ENCODE measurements at regions not wholly inside any gene's neighbourhood (a gene's known extent, or its start where the extent isn't known, plus 50 kb on each side); places are given as distances from the start of the nearest gene placed in this dataset.
A peak's percentile ranks its signal among the peaks of the same experiment; 100 is the strongest.

DNA sequence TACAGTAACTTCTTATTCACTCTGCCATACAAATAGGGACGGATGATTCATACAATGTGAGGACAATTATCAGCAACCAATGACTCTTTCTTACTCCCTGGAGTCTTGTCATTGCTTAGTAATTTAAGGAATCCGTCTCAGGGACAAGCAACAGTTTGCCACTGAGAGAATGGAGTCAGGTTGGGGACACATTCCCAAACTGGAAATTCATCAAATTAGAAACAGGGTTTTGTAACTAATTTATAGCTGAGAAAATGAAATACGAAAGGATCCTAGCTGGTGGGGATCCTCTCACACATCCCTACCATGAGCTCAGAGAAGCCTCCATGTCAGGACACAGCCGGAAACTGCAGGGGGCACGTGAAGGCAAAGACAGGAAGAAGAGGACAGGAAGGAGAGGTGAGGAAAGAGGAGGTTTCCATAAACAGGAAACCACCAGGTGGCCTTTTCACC lies 50.4 kb upstream of the KDR start:
- no peak for DNase-seq

DNA sequence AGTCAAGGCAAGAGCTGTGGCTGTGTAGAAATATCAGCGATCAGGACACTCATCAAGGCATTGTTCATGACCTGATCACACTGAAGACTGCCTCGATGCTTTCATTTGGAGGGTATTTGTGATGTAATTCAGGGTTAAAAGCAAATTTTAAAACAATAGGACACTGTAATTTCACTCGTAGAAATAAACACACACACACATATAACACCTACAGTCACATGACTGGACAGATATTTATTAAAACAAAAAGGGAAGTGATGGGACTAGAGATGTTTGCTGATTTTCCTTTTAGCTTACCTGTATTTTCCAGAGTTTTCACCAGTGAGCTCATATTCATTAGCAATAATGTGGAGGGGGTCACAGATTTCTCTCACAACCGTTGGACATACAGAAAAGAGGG lies 51.1 kb upstream of the KDR start:
- no peak for DNase-seq

DNA sequence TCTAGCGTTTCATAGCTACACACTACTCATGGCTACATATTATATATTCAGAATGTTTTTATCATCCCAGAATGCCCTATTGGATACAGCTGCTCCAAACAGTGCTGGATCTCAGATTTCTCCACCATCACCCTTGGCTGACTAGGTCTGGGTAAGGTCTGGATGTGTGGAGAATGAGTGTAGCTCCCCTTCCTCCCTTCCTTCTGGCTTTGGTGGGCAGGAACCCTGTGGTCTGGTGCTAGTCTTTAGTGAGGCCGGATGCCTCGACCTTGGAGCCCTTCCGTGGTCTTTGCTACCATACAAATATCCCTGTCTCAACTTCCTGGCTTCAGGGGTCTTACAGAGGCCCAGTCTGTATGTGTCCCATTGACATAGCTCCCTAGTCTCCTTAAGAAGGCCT lies 52.1 kb upstream of the KDR start:
- no peak for DNase-seq

DNA sequence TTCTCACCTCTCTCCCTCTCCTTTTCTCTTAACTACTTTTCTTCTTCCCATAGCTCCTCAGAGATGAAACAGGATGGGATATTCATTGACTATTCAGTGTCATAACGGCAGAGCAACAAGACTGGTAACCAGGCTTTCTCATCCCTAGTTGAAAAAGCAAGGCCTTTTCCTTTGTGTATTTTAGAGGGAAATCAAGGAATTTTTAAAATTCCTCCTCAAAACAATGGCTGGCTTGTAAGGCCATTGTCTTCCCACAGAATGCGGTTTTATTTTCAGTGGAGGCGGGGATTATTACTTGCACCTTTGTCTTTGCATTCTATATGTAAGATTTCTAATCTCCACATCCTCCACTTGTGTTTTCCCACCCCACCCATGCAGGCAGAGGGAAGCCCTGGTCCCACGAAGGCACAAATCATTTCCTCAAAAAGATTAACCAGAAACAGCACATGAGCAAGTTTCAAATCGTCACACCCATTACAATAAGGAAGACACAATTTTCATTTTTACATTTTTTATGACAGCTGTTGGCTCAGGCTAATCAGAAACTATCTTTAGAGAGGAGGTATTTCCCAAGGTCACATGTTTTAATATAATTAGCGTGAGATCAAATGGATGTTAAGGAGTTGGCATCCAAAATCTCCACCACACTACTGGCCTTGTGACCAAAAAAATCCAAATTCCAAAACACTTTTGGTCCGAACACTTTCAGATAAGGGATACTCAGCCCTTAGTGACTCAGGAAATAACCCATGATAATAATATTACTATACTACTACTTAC lies 53.0 kb upstream of the KDR start:
- no peak for DNase-seq

DNA sequence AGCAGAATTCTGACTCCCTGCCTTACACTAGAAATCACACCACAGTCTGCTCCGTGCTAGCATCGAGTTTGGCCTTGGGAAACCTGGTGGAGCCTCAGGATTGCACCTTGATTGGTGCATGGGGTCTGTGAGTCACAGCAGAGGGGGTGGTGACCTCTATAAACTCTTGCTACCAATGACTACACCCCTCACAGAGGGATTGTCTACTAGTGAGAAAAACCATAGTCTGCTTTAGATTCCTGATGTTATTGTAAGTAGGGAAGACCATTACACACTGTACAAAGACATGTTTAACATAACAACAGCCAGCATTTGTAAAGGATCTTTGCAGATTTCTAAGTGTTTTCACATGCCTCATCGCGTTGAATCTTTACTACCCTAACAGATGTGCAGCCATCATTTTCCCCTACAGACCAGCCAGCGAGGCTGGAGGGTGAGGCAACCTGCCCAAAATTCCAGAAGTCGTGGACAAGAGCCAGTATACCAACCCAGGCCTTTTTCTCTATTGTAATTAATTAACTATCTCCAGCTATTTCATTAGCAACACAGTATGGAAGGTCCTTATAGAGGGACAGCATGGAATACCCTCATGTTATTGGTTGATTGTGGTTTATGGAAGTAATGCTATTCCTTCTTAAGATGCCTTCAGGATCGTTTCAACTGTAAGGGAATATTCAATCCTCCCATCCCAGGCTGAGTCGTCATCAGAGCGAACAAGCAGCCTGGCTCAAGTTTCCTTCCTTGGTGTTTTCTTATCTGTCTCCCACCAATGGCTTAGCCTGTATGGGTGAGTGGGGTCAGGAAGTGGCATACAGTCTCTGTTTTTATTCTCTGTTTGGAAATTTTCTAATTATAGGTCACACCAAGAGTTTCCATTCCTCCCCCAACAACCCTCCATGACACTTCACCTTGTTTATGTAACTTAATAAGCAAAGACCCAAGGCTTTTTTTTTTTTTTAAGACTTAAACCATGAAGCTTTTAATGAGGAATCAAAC lies 55.9 kb upstream of the KDR start:
- no peak for DNase-seq

DNA sequence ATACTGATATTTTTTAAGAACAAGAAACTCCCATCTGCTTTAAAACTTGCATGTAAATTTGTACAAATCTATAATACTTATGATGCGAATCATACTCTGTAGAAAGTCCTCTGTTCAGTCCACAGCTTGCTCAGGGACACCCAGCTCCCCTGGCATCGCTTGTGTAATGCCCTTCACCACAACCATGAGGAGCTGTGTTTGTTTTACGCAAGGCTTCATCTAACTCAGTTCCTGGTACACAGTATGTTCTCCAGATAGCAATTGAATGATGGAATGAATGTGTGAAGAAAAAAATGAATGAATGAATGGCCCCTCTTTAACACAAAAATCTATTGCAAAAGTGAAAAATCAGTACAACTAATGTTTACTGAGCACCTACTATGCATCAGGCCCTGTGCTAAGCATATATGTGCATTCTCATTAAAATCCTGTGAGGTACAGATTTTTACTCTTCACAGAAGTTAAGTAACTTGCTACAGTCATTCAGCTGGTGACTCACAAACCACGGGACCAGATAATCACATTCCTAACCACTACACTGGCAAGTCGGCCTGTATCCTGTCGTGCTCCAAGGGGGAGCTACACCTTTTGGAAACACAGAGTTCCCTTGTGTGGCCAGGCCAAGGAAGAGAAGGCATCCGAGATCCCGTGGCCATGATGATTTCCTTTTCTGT lies 58.7 kb upstream of the KDR start:
- no peak for DNase-seq

DNA sequence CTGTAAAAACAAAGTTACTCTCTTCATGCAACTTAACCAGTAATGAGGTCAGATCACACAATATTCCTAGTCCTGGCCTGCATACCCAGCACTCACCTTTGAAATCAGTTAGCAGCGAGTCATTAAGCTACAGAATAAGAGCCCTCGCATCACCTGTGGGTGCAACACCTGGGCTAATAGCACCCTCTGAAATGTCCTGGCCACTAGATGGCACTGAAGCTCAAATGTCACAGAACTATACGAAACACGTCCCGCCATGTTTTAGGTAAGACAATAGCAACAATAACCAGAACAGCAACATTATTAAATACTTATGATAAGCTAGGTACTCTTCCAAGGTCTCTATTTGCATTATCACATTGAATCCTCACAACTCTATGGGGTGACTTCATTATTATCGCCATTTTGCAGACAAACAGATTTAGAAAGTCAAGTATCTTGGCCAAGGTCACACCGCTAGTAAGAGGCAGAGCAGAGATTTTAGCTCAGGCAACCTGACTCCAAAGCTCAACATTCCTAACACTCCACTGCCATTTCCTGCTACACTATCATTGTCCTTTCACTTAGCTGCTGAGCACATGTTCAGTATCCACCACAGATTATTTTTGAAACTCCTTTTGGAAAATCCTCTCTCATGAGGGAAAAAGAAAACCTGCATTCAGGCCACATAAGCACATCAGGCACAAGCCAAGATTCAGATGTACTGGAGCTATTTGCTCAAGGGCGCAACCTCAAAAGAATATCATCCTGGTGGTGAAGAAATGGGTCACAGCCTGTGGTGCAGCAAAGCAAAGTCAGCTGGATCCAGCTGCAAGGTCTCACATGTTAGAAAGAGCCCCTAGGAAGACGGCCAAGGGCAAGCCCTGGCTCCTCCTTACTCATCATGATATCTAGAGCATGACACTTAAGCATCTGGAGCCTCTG lies 59.5 kb upstream of the KDR start:
- DNase-seq, result peak; percentile 26

DNA sequence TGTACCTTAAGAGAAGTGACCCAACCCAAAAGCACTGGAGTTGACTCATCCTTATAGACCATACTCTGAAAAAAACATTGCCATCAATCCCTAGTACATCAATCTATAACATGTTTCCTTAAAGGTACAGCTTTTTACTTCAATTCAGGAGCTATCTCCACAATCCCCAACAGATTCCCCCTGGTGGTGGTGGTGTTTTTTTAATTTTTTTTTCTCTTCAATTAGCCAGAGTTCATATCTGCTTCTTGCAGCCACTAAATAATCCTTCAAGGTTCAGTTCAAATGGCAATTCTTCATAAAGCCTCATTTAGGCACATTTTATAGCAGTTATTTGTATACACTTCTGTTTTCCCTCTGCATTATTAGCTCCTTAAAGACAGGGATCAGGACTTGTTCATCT lies 60.7 kb upstream of the KDR start:
- no peak for DNase-seq

DNA sequence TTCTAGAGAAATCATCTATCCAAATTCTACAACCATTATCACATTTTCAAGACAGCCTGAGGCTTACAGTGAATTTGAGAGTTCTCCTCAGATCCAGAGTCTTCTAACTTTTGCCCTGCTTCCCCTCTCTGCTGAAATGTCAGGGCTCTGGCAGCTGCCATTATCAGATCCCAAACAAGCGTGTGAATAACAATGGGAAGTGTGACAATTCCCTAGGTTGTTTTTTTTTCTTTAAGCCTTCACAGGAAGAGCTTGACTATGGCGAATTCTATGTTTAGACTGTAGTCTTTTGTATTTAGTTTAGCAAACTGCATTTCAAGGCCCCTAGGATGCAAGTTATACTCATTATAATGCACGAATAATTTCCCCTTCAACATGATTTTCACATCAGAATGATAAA lies 61.3 kb upstream of the KDR start:
- DNase-seq, result no peak

DNA sequence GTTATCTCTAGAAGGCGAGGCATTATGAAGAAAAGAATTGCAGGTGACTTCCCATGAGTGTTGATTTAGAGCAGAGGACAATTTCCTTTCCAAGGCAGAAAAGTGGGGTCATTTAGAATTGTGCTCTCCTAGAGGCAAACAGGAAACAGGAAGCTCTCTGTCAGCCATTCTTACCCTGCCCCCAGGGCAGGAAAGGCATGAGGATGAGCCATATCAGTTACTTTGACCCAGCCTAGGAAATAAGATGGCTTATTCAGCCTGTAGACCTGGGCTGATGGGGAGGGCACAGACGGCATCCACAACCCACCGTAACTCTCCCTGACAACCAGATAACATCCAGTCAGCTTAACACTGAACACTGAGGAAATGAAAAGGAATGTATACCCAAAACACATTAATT lies 88.8 kb upstream of the KDR start:
- DNase-seq, result no peak

DNA sequence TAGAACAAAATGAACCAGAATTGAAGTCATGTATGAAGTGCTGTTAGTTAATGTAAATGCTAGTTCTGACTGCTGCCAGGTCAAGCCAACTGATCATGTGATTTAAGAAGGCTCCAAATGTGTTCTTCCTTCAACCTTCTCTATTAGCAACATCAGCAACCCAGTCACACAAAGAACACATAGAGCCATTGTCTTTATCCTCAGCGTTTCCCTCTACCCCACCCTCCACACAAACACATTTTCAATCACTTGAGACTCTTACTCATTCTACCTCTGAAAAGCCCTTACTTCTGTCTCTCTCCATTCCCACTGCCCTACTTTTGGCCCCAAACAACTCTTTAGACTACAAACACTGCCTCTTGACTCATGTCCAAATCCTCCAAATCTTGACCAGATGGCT lies 89.7 kb upstream of the KDR start:
- DNase-seq, result no peak

DNA sequence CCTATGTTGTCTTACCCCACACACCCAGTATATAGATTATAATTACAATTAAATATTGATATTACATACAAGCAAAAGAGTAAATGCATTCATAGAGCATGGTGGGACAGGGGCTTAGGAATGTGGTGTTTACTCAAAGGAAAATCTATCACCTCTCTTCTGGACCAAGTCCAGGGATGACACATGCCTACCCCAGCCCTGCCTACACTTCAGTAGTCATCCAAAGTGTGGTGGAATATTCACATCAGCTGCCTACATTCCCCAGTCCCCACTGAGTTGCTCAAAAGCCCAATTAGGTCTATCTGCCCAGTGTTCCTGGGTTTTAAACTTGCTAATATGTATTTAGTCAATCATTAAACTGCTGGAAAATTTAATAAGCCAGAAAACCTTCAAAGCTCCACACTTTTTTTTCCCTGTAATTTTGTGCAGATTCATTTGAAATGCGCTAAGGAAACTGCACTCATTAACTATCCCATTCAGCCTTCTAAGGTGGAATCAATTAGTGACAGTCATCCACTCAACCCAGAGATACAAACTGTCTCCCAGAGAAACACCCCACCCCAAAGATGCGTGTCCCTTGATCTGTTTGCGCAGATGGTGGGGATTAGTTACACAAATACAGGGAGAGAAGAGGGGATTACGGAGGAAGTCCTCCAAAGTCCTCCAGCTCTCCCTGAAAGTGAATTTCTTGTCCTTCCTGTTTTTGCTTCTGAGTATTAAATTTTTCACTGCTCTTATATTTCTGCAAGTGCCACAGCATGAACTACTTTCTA lies 91.7 kb upstream of the KDR start:
- DNase-seq, result no peak

DNA sequence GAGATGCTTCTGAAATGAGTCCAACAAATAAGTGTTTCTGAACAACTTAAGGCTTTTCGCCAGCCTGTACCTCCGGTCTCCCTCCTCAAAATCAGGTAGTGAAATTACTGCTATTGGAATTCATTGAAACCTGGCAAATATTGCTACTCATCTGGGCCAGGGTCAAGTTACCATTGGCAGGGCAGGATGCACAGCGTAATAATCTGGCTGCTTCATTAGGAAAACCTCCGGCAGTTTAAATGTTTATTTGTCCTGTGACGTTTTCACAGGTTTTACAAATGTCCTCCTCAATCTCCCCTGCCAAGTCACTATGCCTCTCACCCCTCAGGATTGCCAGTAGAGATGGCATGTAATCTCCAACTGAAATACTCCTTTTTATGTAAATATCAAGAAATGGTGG lies 92.6 kb upstream of the KDR start:
- DNase-seq, result no peak

DNA sequence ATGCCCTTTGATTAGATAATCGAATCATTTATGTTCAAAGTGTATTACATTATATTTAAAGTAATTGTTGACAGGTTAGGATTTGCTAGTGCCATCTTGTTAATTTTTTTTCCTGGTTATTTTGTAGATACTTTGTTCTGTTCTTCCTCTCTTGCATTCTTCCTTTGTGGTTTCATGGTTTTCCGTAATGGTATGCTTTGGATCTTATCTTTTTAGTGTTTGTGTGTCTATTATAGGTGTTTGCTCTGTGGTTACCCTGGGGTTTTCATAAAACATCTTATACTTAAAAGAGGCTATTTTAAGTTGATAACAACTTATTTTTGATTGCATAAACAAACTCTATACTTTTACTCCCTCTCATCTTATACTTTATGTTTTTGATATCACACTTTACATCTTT lies 108.2 kb upstream of the SRD5A3 start:
- DNase-seq, result no peak

DNA sequence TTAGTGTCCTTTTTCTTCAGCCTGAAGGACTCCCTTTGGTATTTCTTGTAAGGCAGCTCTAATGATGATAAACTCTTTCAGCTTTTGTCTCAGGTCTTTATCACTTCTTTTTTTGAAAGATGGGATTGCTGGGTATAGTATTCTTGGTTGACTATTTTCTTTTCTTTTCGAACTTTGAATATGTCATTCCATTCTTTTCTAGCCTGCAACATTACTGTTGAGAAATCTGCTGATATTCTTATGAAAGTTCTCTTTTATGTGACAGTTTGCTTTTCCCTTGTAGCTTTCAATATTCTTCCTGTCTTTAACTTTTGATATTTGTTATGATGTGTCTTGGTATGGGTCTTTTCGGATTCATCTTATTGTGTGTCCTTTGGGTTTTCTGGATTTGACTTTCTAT lies 107.6 kb upstream of the SRD5A3 start:
- no peak for DNase-seq

DNA sequence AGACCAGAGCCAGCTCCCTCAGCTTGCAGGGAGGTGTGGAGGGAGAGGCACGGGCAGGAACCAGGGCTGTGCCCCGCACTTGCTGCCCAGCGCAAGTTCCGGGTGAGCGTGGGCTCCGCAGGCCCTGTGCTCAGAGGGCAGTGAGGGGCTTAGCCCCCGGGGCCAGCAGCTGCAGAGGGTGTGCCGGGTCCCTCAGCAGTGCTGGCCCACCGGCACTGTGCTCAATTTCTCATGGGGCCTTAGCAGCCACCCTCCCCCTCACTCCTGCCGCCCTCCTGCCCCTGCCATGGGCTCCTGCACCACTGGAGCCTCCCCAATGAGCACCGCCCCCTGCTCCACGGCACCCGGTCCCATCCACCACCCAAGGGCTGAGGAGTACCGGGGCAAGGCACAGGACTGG lies 104.6 kb upstream of the SRD5A3 start:
- DNase-seq, result no peak

DNA sequence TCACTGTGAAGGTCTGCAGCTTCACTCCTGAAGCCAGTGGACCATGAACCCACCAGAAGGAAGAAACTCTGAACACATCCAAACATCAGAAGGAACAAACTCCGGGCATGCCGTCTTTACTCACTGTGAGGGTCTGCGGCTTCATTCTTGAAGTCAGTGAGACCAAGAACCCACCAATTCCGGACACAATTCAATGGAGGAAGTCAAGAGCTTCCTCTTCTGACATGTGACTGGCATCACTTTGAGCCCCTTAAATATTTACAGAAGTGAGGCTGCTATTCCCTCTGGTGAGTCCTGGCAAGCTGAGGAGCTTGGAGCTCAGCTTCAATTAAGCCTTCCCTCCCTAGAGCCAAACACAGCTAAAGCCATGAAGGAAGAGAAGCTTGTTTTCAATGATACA lies 103.5 kb upstream of the SRD5A3 start:
- DNase-seq, result no peak

DNA sequence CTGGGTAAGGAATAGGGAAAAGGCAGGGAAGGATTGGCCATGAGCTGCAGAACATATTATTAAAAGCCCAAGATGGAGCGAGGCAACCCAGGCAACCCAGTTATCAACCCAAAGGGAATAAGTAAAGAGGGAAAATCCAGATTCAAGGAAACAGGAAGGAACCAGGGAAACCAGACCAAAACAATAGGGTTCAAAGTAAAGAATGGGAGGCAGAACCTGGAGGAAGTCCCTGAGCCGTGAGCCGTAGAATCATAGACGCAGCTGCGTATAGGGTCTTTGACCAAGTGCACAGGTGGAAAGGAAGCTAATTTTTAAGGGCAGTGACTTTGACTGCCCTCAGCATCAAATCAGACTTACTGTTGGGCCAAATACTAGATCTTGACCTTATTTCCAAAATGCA lies 98.5 kb upstream of the SRD5A3 start:
- DNase-seq, result no peak

DNA sequence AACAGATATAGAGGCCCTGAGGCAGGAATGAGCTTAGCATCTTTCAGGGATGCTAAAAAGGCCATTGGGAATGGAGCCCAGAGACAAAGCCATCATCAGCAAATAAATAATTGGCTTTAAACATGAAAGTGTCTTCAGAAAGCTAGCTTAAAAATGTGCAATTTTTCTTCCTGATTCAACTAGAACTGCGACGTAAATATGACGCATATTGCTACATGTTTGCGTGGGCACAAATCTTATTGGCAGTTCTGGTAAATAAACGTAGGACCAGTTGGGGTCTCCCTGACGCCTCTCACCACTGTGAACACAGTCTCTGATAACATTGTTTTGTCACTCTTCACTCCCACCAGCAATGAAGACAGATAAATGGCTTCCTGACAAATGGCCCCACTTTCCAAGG lies 97.3 kb upstream of the SRD5A3 start:
- DNase-seq, result no peak

DNA sequence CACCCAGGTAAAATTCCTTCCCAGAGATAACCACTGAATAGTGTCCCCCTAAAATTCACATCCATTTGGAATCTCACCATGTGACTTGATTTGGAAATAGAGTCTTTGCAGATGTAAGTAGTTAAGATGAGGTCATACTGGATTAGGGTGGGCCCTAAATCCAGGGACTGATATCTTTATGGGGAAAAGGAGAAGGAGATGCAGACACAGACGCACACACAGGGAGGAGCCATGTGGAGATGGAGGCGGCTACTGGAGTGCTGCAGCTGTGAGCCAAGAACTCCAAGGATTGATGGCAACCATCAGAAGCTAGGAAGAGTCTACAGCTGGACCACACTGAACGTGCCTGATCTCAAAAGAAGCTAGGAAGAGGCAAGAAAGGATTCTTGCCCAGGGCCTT lies 96.6 kb upstream of the SRD5A3 start:
- no peak for DNase-seq

DNA sequence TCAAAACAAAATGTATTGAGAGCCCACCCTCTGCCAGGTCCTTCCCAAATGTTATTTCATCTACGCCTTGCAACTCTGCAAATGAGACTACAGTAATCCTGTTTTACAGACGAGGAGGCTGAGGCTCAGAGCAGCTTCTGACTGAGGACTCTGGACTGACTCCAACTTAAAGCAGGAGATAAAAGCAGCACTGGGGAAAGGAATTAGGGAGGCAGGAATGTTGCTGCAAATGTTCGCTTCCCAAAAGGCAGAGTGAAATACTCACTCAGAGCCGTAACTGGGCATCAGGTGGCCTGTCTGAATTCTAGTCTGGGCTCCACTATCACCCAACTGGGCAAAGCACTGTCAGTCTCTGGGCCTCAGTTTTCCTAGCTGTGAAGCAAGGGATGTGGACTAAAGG lies 94.7 kb upstream of the SRD5A3 start:
- DNase-seq, result no peak

DNA sequence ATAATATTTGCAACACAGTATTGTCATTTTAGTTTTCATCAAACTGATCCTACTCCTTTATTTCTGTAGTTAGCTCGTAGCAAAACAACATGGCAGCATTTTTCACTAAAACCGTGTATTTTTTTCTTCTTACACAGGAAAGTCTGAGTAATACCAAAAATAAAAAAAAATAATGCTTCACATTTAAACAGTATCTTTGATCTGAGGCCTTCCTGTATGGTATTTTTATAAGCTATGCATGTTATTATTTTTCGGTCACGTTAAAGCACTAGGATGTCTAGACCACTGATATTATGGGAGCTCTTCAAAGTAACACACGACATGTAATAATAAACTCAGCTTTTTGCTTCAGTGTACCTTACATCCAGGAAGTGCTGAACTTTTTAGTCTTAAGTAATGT lies 94.1 kb upstream of the SRD5A3 start:
- DNase-seq, result no peak
